CD4-positive, alpha-beta T cell (primary cell): ENCODE measurements at regions not wholly inside any gene's neighbourhood (a gene's known extent, or its start where the extent isn't known, plus 50 kb on each side); places are given as distances from the start of the nearest gene placed in this dataset.

ENCODE experiments used
- ATAC-seq: fragments of 200-7000 bp; cut with Tn5 transposase; one replicate; pipeline ENCODE4 v1.10.0; 2022; ENCODE audit warnings: mild to moderate bottlenecking; ENCODE audit not compliant: poor library complexity
- CTCF ChIA-PET: fragments of 350-600 bp; sonication (Branson Sonifier 250); formaldehyde crosslinking; loops from one replicate; lab custom pipeline; 2021; ENCODE audit warnings: antibody characterized with exemption, inconsistent platforms; lab: Charles Lee
- POLR2A ChIA-PET: fragments of 350-600 bp; sonication (Branson Sonifier 250); formaldehyde crosslinking; loops from one replicate; lab custom pipeline; 2021; ENCODE audit warnings: antibody characterized with exemption, inconsistent platforms; lab: Charles Lee
- DNase-seq, 14 experiments: peaks; one replicate each; pipeline ENCODE4 v3.0.0-alpha.2; 2013 to 2020; ENCODE audit warnings: mixed read lengths in 2 of 14
- H3K27ac ChIP-seq, 2 donors: one replicate each; pipeline versions ENCODE4 v1.5.1 to v1.7.0; 2013; ENCODE audit warnings: low read length in 2 of 2, low read depth in 1 of 2, mild to moderate bottlenecking in 1 of 2
- H3K27me3 ChIP-seq, 2 experiments: 1 replicate in 1 of 2; 2 replicates in 1 of 2; pipeline versions ENCODE4 v1.6.1 to v1.7.0; 2013; ENCODE audit warnings: low read length in 2 of 2, control low read depth in 1 of 2, mild to moderate bottlenecking in 1 of 2, moderate library complexity in 1 of 2; ENCODE audit not compliant: insufficient read depth in 2 of 2, control insufficient read depth in 1 of 2
- H3K36me3 ChIP-seq: one replicate; pipeline ENCODE4 v1.6.1; 2013; ENCODE audit warnings: low read length, control low read depth; ENCODE audit not compliant: insufficient read depth
- H3K4me1 ChIP-seq: one replicate; pipeline ENCODE4 v1.6.1; 2013; ENCODE audit warnings: low read length, control low read depth; ENCODE audit not compliant: insufficient read depth
- H3K4me3 ChIP-seq: one replicate; pipeline ENCODE4 v1.5.1; 2013; ENCODE audit warnings: mild to moderate bottlenecking, low read length, moderate library complexity
- H3K9me3 ChIP-seq, 2 experiments: 1 replicate in 1 of 2; 2 replicates in 1 of 2; pipeline versions ENCODE4 v1.6.1 to v1.7.0; 2013; ENCODE audit warnings: low read length in 2 of 2, mild to moderate bottlenecking in 2 of 2, control low read depth in 1 of 2, moderate library complexity in 1 of 2; ENCODE audit not compliant: control insufficient read depth in 1 of 2, insufficient read depth in 1 of 2
- H3K27ac Mint-ChIP-seq: one replicate; pipeline ENCODE4 v1.8.0; 2020; ENCODE audit warnings: mixed read lengths
- H3K27me3 Mint-ChIP-seq: one replicate; pipeline ENCODE4 v1.8.0; 2021; ENCODE audit warnings: mixed read lengths
- H3K36me3 Mint-ChIP-seq: one replicate; pipeline ENCODE4 v1.8.0; 2021; ENCODE audit warnings: low read depth, mixed read lengths
- H3K4me1 Mint-ChIP-seq: one replicate; pipeline ENCODE4 v1.8.0; 2021; ENCODE audit warnings: low read depth, mixed read lengths
- H3K4me3 Mint-ChIP-seq: one replicate; pipeline ENCODE4 v1.8.0; 2020; ENCODE audit warnings: mild to moderate bottlenecking, mixed read lengths
- H3K9me3 Mint-ChIP-seq: one replicate; pipeline ENCODE4 v1.8.0; 2020; ENCODE audit warnings: mixed read lengths
- CTCF ChIP-seq: fragments of 200-600 bp; IDR thresholded peaks from one replicate; pipeline ENCODE4 v1.8.0; 2022; ENCODE audit warnings: antibody characterized with exemption, mild to moderate bottlenecking
- intact Hi-C, 2 experiments: fragments of 100-400 bp; cut with DNase I in 1 of 2; cut with micrococcal nuclease in 1 of 2; formaldehyde crosslinking; loops; one replicate each; pipeline versions ENCODE4 v1.15.1 to v1.9.0; 2023 to 2025; cut with DNase I, micrococcal nuclease

GRCh38 chr19:31970027-31970461, 375.4 kb upstream of the ZNF507 start:
- no peak for ATAC-seq
- Histone ChIP-seq H3K36me3 (no peaks in the 10 kb centered on the region), H3K9me3 (peaks cover 0 to 10% of the 10 kb centered on the region in 2 experiments), H3K4me3 (no peak overlapping the region), H3K27me3 (no peaks in the 10 kb centered on the region), H3K27ac (no peak overlapping the region), H3K4me1 (no peaks in the 10 kb centered on the region)
- CTCF ChIA-PET: no interaction called here
- H3K27me3 Mint-ChIP-seq: no peaks in the 10 kb centered on the region
- H3K9me3 Mint-ChIP-seq: no peaks in the 10 kb centered on the region
- no peaks in the 10 kb centered on the region for H3K4me1 Mint-ChIP-seq
- TF ChIP-seq CTCF: no peak
- intact Hi-C loops: no loop called here
- no peak overlapping the region for H3K27ac Mint-ChIP-seq
- no peaks in the 10 kb centered on the region for H3K36me3 Mint-ChIP-seq
- H3K4me3 Mint-ChIP-seq: no peak overlapping the region
- POLR2A ChIA-PET: no interaction called here
- DNase-seq: no peak

GRCh38 chr19:31974290-31974689, 371.1 kb upstream of the ZNF507 start:
- Mint-ChIP-seq H3K4me1 (no peaks in the 10 kb centered on the region), H3K27me3 (no peaks in the 10 kb centered on the region), H3K4me3 (no peak overlapping the region), H3K27ac (no peak overlapping the region), H3K9me3 (no peaks in the 10 kb centered on the region), H3K36me3 (no peaks in the 10 kb centered on the region)
- H3K27me3 ChIP-seq: no peaks in the 10 kb centered on the region
- ChIA-PET POLR2A (no interaction called here), CTCF (no interaction called here)
- H3K27ac ChIP-seq: no peak overlapping the region
- no peaks in the 10 kb centered on the region for H3K36me3 ChIP-seq
- DNase-seq (no peak), ATAC-seq (no peak)
- TF ChIP-seq CTCF: no peak
- H3K9me3 ChIP-seq: peaks cover 0 to 16% of the 10 kb centered on the region in 2 experiments
- no peaks in the 10 kb centered on the region for H3K4me1 ChIP-seq
- H3K4me3 ChIP-seq: no peak overlapping the region
- intact Hi-C loops: no loop called here

GRCh38 chr19:31974941-31975340, 370.5 kb upstream of the ZNF507 start:
- H3K36me3 Mint-ChIP-seq: no peaks in the 10 kb centered on the region
- ATAC-seq (no peak), DNase-seq (no peak)
- no peaks in the 10 kb centered on the region for H3K27me3 Mint-ChIP-seq
- CTCF ChIA-PET: no interaction called here
- no peak overlapping the region for H3K4me3 Mint-ChIP-seq
- H3K4me3 ChIP-seq: no peak overlapping the region
- H3K27ac Mint-ChIP-seq: no peak overlapping the region
- no peaks in the 10 kb centered on the region for H3K36me3 ChIP-seq
- no peaks in the 10 kb centered on the region for H3K9me3 Mint-ChIP-seq
- H3K9me3 ChIP-seq: peaks cover 0 to 19% of the 10 kb centered on the region in 2 experiments
- no peak overlapping the region for H3K27ac ChIP-seq
- no peaks in the 10 kb centered on the region for H3K27me3 ChIP-seq
- H3K4me1 Mint-ChIP-seq: no peaks in the 10 kb centered on the region
- POLR2A ChIA-PET: no interaction called here
- no peaks in the 10 kb centered on the region for H3K4me1 ChIP-seq
- intact Hi-C loops: no loop called here
- TF ChIP-seq CTCF: no peak
